Ishikawa (cell line): ENCODE measurements at regions not wholly inside any gene's neighbourhood (a gene's known extent, or its start where the extent isn't known, plus 50 kb on each side); places are given as distances from the start of the nearest gene placed in this dataset.

Experiments used
- CEBPB ChIP-seq: IDR thresholded peaks from 2 replicates; pipeline ENCODE4 v1.6.1; 2012
- CREB1 ChIP-seq: IDR thresholded peaks from 2 replicates; pipeline ENCODE4 v1.6.1; 2012; ENCODE audit warnings: low read depth
- EGR1 ChIP-seq: IDR thresholded peaks from 2 replicates; pipeline ENCODE4 v1.6.1; 2012
- EP300 ChIP-seq: IDR thresholded peaks from 2 replicates; pipeline ENCODE4 v1.6.1; 2012; ENCODE audit warnings: borderline replicate concordance
- FOXM1 ChIP-seq: IDR thresholded peaks from 2 replicates; pipeline ENCODE4 v1.6.1; 2012; ENCODE audit warnings: low read depth, borderline replicate concordance
- NFIC ChIP-seq: IDR thresholded peaks from 2 replicates; pipeline ENCODE4 v1.6.1; 2012
- RAD21 ChIP-seq: IDR thresholded peaks from 2 replicates; pipeline ENCODE4 v1.6.1; 2012; ENCODE audit warnings: low read depth
- TAF1 ChIP-seq: IDR thresholded peaks from 2 replicates; pipeline ENCODE4 v1.6.1; 2012; ENCODE audit warnings: low read depth, mild to moderate bottlenecking
- TCF12 ChIP-seq: IDR thresholded peaks from 2 replicates; pipeline ENCODE4 v1.6.1; 2012; ENCODE audit warnings: low read depth
- TEAD4 ChIP-seq: IDR thresholded peaks from 2 replicates; pipeline ENCODE4 v1.6.1; 2012
- YY1 ChIP-seq: IDR thresholded peaks from 2 replicates; pipeline ENCODE4 v1.6.1; 2012; ENCODE audit warnings: low read depth
- ZBTB7A ChIP-seq: IDR thresholded peaks from 2 replicates; pipeline ENCODE4 v1.6.1; 2012; ENCODE audit warnings: low read depth
- TF ChIP-seq, protein P1 (sequence below): IDR thresholded peaks from 2 replicates; pipeline ENCODE4 v1.6.1; 2012
- TF ChIP-seq, protein P2 (sequence below): IDR thresholded peaks from 2 replicates; pipeline ENCODE4 v1.6.1; 2012; ENCODE audit warnings: low read depth, mild to moderate bottlenecking
- TF ChIP-seq, protein P3 (sequence below): IDR thresholded peaks from 2 replicates; pipeline ENCODE4 v1.6.1; 2012

DNA sequence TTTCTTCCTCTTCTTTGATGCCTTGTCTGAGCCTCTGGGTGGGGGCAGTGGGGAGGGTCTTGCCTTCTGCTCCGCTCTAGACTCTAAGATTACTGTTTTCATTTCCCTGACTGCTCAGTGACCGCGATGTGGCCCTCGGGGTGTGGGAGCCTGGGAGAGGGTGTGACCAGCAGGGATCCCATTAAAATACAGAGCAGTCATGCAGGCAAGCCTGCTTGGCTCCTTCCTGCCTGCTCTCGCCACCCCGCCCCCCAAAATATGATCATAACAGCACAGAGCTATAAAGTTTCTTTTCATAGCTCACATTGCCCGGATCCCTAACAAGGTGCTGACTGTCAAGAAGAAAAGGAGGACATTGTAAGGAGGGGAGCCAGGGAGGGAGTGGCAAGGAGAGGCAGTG is 332.9 kb downstream of the RAB28 start:
- TF ChIP-seq YY1 (no peak), NFIC (no peak), TEAD4 (no peak), CREB1 (no peak)

DNA sequence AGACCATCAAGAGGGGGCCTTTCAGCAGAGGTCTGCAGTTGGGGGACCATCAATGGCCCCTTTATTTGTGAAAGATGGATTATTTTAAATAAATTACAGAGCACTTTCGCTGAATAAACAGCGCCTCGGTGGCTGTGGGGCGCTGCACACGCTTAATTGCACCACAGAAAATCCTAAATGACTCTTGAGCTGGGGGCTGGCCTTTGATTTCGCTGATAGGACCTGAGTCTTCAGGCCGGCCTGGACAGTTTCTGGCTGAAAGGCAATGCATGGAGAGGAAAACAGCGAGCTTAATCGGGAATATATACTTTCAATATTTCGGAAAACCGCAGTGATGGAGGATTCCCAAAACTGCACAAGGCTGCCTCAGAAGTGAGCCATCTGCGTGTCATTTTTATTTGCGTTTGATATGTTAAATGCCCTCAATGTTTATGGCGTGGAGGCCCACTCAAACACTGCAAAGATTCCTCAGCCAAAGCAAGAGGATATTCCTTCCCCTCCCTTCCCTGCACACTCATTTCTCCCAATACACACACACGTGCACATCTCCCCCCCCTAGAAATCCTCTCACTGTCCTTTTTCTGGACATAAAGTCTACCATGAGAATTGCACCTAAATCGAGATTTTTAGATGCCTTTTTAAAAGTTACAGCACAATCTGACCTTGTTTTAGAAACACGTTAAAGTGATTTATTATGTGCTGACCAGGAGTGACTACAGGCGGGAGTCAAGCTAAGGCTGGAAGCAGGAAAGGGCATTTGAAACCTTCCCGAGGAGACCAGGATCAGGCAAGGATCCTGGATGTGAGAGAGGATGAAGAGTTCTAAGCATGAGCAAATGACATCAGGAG is 340.7 kb downstream of the RAB28 start:
- TF ChIP-seq TCF12 (no peak), TEAD4 (no peak), TAF1 (no peak), CEBPB (no peak), ZBTB7A (no peak), CREB1 (no peak), FOXM1 (no peak), NFIC (no peak), YY1 (no peak), RAD21 (no peak), EP300 (no peak), EGR1 (no peak)
- TF ChIP-seq, protein P1, sequence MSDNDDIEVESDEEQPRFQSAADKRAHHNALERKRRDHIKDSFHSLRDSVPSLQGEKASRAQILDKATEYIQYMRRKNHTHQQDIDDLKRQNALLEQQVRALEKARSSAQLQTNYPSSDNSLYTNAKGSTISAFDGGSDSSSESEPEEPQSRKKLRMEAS, result no peak
- TF ChIP-seq, protein P2, sequence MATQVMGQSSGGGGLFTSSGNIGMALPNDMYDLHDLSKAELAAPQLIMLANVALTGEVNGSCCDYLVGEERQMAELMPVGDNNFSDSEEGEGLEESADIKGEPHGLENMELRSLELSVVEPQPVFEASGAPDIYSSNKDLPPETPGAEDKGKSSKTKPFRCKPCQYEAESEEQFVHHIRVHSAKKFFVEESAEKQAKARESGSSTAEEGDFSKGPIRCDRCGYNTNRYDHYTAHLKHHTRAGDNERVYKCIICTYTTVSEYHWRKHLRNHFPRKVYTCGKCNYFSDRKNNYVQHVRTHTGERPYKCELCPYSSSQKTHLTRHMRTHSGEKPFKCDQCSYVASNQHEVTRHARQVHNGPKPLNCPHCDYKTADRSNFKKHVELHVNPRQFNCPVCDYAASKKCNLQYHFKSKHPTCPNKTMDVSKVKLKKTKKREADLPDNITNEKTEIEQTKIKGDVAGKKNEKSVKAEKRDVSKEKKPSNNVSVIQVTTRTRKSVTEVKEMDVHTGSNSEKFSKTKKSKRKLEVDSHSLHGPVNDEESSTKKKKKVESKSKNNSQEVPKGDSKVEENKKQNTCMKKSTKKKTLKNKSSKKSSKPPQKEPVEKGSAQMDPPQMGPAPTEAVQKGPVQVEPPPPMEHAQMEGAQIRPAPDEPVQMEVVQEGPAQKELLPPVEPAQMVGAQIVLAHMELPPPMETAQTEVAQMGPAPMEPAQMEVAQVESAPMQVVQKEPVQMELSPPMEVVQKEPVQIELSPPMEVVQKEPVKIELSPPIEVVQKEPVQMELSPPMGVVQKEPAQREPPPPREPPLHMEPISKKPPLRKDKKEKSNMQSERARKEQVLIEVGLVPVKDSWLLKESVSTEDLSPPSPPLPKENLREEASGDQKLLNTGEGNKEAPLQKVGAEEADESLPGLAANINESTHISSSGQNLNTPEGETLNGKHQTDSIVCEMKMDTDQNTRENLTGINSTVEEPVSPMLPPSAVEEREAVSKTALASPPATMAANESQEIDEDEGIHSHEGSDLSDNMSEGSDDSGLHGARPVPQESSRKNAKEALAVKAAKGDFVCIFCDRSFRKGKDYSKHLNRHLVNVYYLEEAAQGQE, result no peak
- TF ChIP-seq, protein P3, sequence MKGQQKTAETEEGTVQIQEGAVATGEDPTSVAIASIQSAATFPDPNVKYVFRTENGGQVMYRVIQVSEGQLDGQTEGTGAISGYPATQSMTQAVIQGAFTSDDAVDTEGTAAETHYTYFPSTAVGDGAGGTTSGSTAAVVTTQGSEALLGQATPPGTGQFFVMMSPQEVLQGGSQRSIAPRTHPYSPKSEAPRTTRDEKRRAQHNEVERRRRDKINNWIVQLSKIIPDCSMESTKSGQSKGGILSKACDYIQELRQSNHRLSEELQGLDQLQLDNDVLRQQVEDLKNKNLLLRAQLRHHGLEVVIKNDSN, result no peak

DNA sequence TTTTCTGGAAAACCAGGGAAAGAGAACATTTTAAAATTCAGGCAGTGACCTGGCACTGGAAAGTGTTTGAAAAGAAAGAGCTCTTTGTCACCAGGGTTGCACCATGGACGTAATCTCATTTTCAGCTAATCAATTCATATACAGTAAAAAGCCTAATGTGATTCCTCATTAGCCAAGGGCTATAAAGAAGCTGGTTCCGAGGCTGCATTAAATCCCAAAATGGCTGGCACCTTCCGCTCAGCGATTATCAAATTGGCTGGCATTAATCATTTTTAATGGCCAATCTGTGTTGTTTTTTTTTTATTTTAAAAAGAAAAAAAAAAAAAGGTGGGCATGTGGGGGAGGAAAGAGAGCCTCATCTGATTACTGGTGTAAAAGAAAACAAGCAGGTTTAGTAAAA is 341.4 kb downstream of the RAB28 start:
- TF ChIP-seq ZBTB7A (no peak), TCF12 (no peak), EGR1 (no peak), CEBPB (no peak), EP300 (no peak), RAD21 (no peak), NFIC (no peak)
- TF ChIP-seq, protein P2, result no peak

DNA sequence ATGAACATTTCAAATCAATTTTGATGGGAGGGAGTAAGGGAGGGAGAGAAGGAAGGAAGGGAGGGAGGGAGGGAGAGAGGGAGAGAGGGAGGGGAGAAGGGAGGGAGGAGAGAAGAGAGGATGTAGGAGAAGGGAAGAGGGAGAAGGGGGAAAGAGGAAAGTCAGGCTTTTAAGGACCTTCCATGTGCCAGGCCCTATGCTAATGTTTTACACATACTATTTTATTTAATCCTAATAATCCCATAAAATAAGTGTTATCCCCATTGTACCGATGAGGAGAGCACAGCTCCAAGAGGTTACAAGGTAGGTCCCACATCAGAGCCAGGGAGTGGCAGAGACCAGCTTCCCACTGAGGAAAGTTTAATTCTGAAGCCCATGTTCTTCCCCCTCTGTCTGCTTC is 341.9 kb downstream of the RAB28 start:
- TF ChIP-seq EGR1, result no peak

DNA sequence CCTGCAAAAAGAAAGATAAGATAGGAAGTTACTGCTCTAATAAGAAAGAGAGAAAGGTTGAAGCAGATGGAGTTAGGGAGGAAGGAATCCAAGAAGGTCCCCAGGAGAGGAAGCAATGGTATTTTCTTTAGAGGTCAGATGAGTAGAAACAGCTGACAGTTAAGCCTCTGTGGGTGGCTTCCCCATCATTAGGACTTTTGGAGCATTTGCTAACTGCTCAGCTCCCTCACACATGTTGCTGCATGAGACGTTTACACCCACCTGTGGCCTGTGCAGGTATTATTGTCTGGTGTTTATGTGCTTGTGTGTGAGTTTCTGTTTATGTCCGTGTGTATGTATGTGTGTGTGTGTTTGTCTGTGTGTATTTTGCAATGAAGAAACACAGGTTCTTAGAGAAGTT is 346.8 kb downstream of the RAB28 start:
- TF ChIP-seq NFIC (no peak), RAD21 (no peak), TAF1 (no peak), CREB1 (no peak), FOXM1 (no peak), EP300 (no peak), ZBTB7A (no peak), YY1 (no peak), CEBPB (no peak), TEAD4 (no peak), TCF12 (no peak), EGR1 (no peak)
- TF ChIP-seq, protein P2, result no peak
- TF ChIP-seq, protein P1, result no peak
- TF ChIP-seq, protein P3, result no peak
